B cell (primary cell): ENCODE measurements at regions not wholly inside any gene's neighbourhood (a gene's known extent, or its start where the extent isn't known, plus 50 kb on each side); places are given as distances from the start of the nearest gene placed in this dataset.

Experiments used
- ATAC-seq: fragments of 200-7000 bp; cut with Tn5 transposase; one replicate; pipeline ENCODE4 v1.10.0; 2021; ENCODE audit warnings: low read depth, mild to moderate bottlenecking, moderate number of reproducible peaks, moderate library complexity
- CTCF ChIA-PET: fragments of 350-600 bp; sonication (Branson Sonifier 250); formaldehyde crosslinking; loops from one replicate; lab custom pipeline; 2021; ENCODE audit warnings: antibody characterized with exemption, inconsistent platforms; lab: Charles Lee
- POLR2A ChIA-PET: fragments of 350-600 bp; sonication (Branson Sonifier 250); formaldehyde crosslinking; loops from one replicate; lab custom pipeline; 2021; ENCODE audit warnings: antibody characterized with exemption; lab: Charles Lee
- DNase-seq: peaks from one replicate; pipeline ENCODE4 v3.0.0; 2013
- H2AFZ ChIP-seq: 2 replicates; pipeline ENCODE4 v1.6.1; 2012; ENCODE audit warnings: mild to moderate bottlenecking, low read depth, low read length; ENCODE audit not compliant: insufficient read depth, poor library complexity, severe bottlenecking
- H3K27ac ChIP-seq, 2 donors: 1 replicate in 1 of 2; 2 replicates in 1 of 2; pipeline ENCODE4 v1.5.1; 2012 to 2013; ENCODE audit warnings: low read length in 2 of 2, mild to moderate bottlenecking in 2 of 2, moderate library complexity in 1 of 2
- H3K27me3 ChIP-seq, 4 experiments: fragments of 200-600 bp in 1 of 4; sonication (generic) in 1 of 4; replicated peaks in 1 of 4; 1 replicate in 2 of 4; 2 replicates in 2 of 4; pipeline versions ENCODE4 v1.6.1 to v1.7.0; 2013 to 2016; ENCODE audit warnings: low read length in 3 of 4, mild to moderate bottlenecking in 2 of 4, mixed read lengths in 1 of 4, moderate library complexity in 1 of 4; ENCODE audit not compliant: insufficient read depth in 4 of 4, control insufficient read depth in 3 of 4; ENCODE audit errors: control extremely low read depth in 1 of 4
- H3K36me3 ChIP-seq, 2 experiments: replicated peaks in 1 of 2; 1 replicate in 1 of 2; 2 replicates in 1 of 2; pipeline versions ENCODE4 v1.6.1 to v1.7.1; 2013; ENCODE audit warnings: low read length in 1 of 2; ENCODE audit not compliant: insufficient read depth in 2 of 2, control insufficient read depth in 1 of 2; ENCODE audit errors: control extremely low read depth in 1 of 2, extremely low read depth in 1 of 2
- H3K4me1 ChIP-seq, 2 donors: fragments of 200-600 bp in 1 of 2; sonication (generic) in 1 of 2; 1 replicate in 1 of 2; 2 replicates in 1 of 2; pipeline versions ENCODE4 v1.5.1 to v1.6.1; 2013 to 2017; ENCODE audit warnings: low read length in 2 of 2; ENCODE audit not compliant: control insufficient read depth in 2 of 2, insufficient read depth in 2 of 2
- H3K4me2 ChIP-seq: replicated peaks from 2 replicates; pipeline ENCODE3; 2012; ENCODE audit warnings: mild to moderate bottlenecking, low read depth, low read length; ENCODE audit not compliant: poor library complexity, severe bottlenecking
- H3K4me3 ChIP-seq, 5 experiments: fragments of 200-600 bp in 1 of 5; sonication (generic) in 1 of 5; 1 replicate in 3 of 5; 2 replicates in 2 of 5; pipeline versions ENCODE4 v1.5.1 to v1.7.0; 2011 to 2016; ENCODE audit warnings: low read length in 4 of 5, mild to moderate bottlenecking in 4 of 5, low read depth in 2 of 5, control low read depth in 1 of 5, moderate library complexity in 1 of 5; ENCODE audit not compliant: insufficient read depth in 1 of 5; ENCODE audit errors: control extremely low read depth in 1 of 5, extremely low read depth in 1 of 5
- H3K79me2 ChIP-seq: fragments of 200-600 bp; sonication (generic); one replicate; pipeline ENCODE4 v1.6.0; 2016; ENCODE audit warnings: low read length; ENCODE audit not compliant: control insufficient read depth, insufficient read depth
- H3K9ac ChIP-seq: fragments of 200-600 bp; sonication (generic); 2 replicates; pipeline ENCODE4 v1.6.1; 2017; ENCODE audit warnings: mild to moderate bottlenecking, low read length, moderate library complexity
- H3K9me3 ChIP-seq, 3 donors: one replicate each; pipeline versions ENCODE4 v1.6.1 to v1.7.1; 2013; ENCODE audit warnings: low read length in 2 of 3; ENCODE audit not compliant: control insufficient read depth in 2 of 3, insufficient read depth in 1 of 3; ENCODE audit errors: control extremely low read depth in 1 of 3
- H4K20me1 ChIP-seq: 2 replicates; pipeline ENCODE4 v1.6.0; 2012; ENCODE audit warnings: mild to moderate bottlenecking, low read length; ENCODE audit not compliant: insufficient read depth, control insufficient read depth, poor library complexity, severe bottlenecking
- H3K27ac Mint-ChIP-seq: one replicate; pipeline ENCODE4 v1.8.0; 2021; ENCODE audit warnings: mixed read lengths
- H3K27me3 Mint-ChIP-seq: one replicate; pipeline ENCODE4 v1.8.0; 2021; ENCODE audit warnings: mixed read lengths
- H3K4me1 Mint-ChIP-seq: one replicate; pipeline ENCODE4 v1.8.0; 2021; ENCODE audit warnings: mixed read lengths
- H3K4me3 Mint-ChIP-seq: one replicate; pipeline ENCODE4 v1.8.0; 2021; ENCODE audit warnings: mixed read lengths
- H3K9me3 Mint-ChIP-seq: one replicate; pipeline ENCODE4 v1.8.0; 2022; ENCODE audit warnings: mixed read lengths; ENCODE audit not compliant: insufficient read depth
- CTCF ChIP-seq: fragments of 200-600 bp; IDR thresholded peaks from one replicate; pipeline ENCODE4 v1.8.0; 2022; ENCODE audit warnings: antibody characterized with exemption, mild to moderate bottlenecking
- EZH2 ChIP-seq: IDR thresholded peaks from 2 replicates; pipeline ENCODE4 v1.6.1; 2012; ENCODE audit warnings: borderline replicate concordance, low read depth, mild to moderate bottlenecking, moderate library complexity, low read length; ENCODE audit not compliant: insufficient read depth, poor library complexity, severe bottlenecking
- WGBS: methylation state at CpG from one replicate; pipeline ENCODE4 v1.1.5; 2013; ENCODE audit warnings: missing lambda C conversion rate; ENCODE audit not compliant: insufficient coverage; 5-methylcytosine and 5-hydroxymethylcytosine counted together
- intact Hi-C: fragments of 100-400 bp; cut with micrococcal nuclease; formaldehyde crosslinking; loops from one replicate; pipeline ENCODE4 v1.10.0; 2022

DNA sequence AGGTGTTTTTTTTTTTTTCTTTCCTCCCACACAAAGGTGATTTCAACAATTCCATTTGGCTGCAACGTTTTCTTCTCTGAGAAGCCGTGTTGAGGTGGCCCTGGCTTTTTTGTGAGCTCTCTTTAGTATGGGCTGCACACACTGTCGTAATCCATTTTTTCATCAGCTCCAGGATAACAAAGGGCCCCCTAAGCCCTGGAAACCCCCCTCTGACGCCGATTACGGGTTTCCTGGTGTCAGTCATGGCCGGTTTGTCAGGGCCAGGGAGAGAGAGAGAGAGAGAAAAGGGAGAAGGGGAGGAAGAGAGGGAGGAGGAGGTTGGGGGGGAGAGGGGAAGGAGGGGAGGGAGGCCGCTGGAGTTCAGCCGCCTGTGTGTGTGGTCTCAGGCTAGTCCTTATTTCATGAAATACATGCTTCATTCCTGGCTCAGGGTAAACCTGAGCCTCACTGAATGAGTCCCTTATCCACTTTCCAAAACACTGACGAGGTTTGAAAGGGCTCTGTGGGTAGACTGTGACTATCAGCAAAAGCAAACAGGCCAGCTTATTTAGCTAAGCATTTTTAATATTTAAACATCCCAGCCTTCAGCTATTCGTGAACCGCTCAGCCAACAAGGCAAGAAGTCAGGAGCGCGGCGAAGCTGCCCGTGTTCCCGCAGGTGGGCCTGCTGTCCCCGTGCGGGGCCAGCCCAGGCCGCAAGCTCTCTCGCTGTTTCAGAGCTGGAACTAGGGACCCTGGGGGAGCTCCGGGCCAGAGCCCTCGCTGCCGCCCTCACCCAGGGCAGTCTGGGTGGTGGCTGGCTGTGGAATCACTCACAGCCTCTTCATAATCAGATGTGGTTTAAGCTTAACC lies 172.8 kb downstream of the ERCC6L2 start:
- H3K4me1 ChIP-seq = no peaks in the 10 kb centered on the region
- no peaks in the 10 kb centered on the region for H3K79me2 ChIP-seq
- Mint-ChIP-seq H3K4me3 (no peak overlapping the region), H3K27me3 (peaks cover 26% of the 10 kb centered on the region), H3K4me1 (no peaks in the 10 kb centered on the region), H3K27ac (no peak overlapping the region), H3K9me3 (no peaks in the 10 kb centered on the region)
- no peak for ATAC-seq
- 75% methylated on average over 17 of the region's 24 CpGs for WGBS
- H3K9ac ChIP-seq = no peak overlapping the region
- peaks cover 0 to 11% (median 0%) of the 10 kb centered on the region in 3 donors for H3K9me3 ChIP-seq
- H2AFZ ChIP-seq = no peak overlapping the region
- peaks cover 0 to 5% (median 1%) of the 10 kb centered on the region in 4 experiments for H3K27me3 ChIP-seq
- H3K36me3 ChIP-seq = no peaks in the 10 kb centered on the region
- intact Hi-C loops = no loop called here
- H3K4me2 ChIP-seq = no peak overlapping the region
- CTCF ChIA-PET = no interaction called here
- no peaks in the 10 kb centered on the region for H4K20me1 ChIP-seq
- POLR2A ChIA-PET = no interaction called here
- TF ChIP-seq EZH2 = no peak
- TF ChIP-seq CTCF = no peak
- no peak overlapping the region for H3K27ac ChIP-seq
- H3K4me3 ChIP-seq = no peak overlapping the region
- no peak for DNase-seq

DNA sequence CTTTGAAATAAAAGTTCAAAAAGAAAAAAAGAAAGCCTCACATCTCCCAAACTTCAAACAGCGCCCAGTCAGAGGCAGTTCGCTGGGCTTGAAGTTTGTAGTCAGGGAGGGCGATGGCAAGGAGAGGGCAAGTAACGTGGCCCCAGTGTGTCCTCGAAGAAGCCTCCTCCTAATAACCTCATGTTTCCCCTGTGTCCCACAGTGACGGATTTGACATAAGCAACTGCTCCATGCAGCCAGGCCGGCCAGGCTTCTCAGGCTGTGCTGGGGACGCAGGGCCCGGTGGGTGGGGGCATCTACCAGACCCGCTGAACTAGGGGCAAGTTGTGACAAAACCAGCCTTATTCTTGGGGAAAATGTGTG lies 172.2 kb downstream of the ERCC6L2 start:
- Mint-ChIP-seq H3K27ac (no peak overlapping the region), H3K4me3 (no peak overlapping the region), H3K9me3 (no peaks in the 10 kb centered on the region), H3K4me1 (no peaks in the 10 kb centered on the region), H3K27me3 (peaks cover 26% of the 10 kb centered on the region)
- no peaks in the 10 kb centered on the region for H3K36me3 ChIP-seq
- H3K4me3 ChIP-seq = no peak overlapping the region
- TF ChIP-seq CTCF = no peak
- TF ChIP-seq EZH2 = no peak
- ATAC-seq (no peak), DNase-seq (no peak)
- no peak overlapping the region for H3K4me2 ChIP-seq
- H3K27me3 ChIP-seq = peaks cover 0 to 5% (median 1%) of the 10 kb centered on the region in 4 experiments
- intact Hi-C loops = no loop called here
- ChIA-PET POLR2A (no interaction called here), CTCF (no interaction called here)
- no peak overlapping the region for H3K27ac ChIP-seq
- no peaks in the 10 kb centered on the region for H3K4me1 ChIP-seq
- no peaks in the 10 kb centered on the region for H3K79me2 ChIP-seq
- H4K20me1 ChIP-seq = no peaks in the 10 kb centered on the region
- H3K9ac ChIP-seq = no peak overlapping the region
- H2AFZ ChIP-seq = no peak overlapping the region
- WGBS = 93% methylated on average over 5 of the region's 10 CpGs
- peaks cover 0 to 11% (median 0%) of the 10 kb centered on the region in 3 donors for H3K9me3 ChIP-seq
